ENCODE measurements at regions not wholly inside any gene's neighbourhood (a gene's known extent, or its start where the extent isn't known, plus 50 kb on each side); places are given as distances from the start of the nearest gene placed in this dataset.

- FAIRE-seq (no peak), DNase-seq (ENCODE audit: low read depth) (no peak)
These were observed 62.7 kb upstream of the NBL1 start for GRCh38 chr1:19581381-19581780.

GRCh38 chr1:19577561-19577960 lies 66.5 kb upstream of the NBL1 start:
- H3K4me2 ChIP-seq (ENCODE audit: low read length) = no peak overlapping the region
- no peak overlapping the region for H2AFZ ChIP-seq (ENCODE audit: low read depth, low read length)
- DNase-seq (ENCODE audit: low read depth) (no peak), FAIRE-seq (no peak)
- H3K4me1 ChIP-seq (ENCODE audit: insufficient read depth, low read length) = no peaks in the 10 kb centered on the region
- no peak overlapping the region for H3K9ac ChIP-seq (ENCODE audit: low read length)
- Mint-ChIP-seq H3K36me3 (ENCODE audit: low read depth, unreplicated experiment) (no peaks in the 10 kb centered on the region), H3K4me3 (ENCODE audit: unreplicated experiment) (no peak overlapping the region), H3K9me3 (ENCODE audit: unreplicated experiment) (no peaks in the 10 kb centered on the region), H3K4me1 (ENCODE audit: low read depth, unreplicated experiment) (no peaks in the 10 kb centered on the region), H3K27me3 (ENCODE audit: low read depth, unreplicated experiment) (peaks cover 38% of the 10 kb centered on the region), H3K27ac (ENCODE audit: unreplicated experiment) (no peak overlapping the region)
- H3K4me3 ChIP-seq (ENCODE audit: insufficient read depth, low read depth, low read length) = no peak overlapping the region
- H3K79me2 ChIP-seq (ENCODE audit: insufficient read depth, low read length) = no peaks in the 10 kb centered on the region
- H3K27ac ChIP-seq (ENCODE audit: low read depth, low read length) = no peak overlapping the region
- H4K20me1 ChIP-seq (ENCODE audit: insufficient read depth, low read length) = no peaks in the 10 kb centered on the region
- H3K9me3 ChIP-seq (ENCODE audit: insufficient read depth, low read depth, low read length) = no peaks in the 10 kb centered on the region
- no peak for TF ChIP-seq EZH2 (IDR thresholded peaks at IDR 0.05; ENCODE audit: insufficient read depth, low read length)
- no peak for TF ChIP-seq CTCF (IDR thresholded peaks at IDR 0.05; ENCODE audit: insufficient read depth, low read depth, low read length)
- H3K36me3 ChIP-seq (ENCODE audit: insufficient read depth, low read length) = no peaks in the 10 kb centered on the region
- H3K27me3 ChIP-seq (ENCODE audit: insufficient read depth, low read length) = peaks cover 4% of the 10 kb centered on the region

More at GRCh38 chr1:19581381-19581780, 62.7 kb upstream of the NBL1 start:
- H3K9ac ChIP-seq (ENCODE audit: low read length) = no peak overlapping the region
- Mint-ChIP-seq H3K4me3 (ENCODE audit: unreplicated experiment) (no peak overlapping the region), H3K27me3 (ENCODE audit: low read depth, unreplicated experiment) (peaks cover 29% of the 10 kb centered on the region), H3K36me3 (ENCODE audit: low read depth, unreplicated experiment) (no peaks in the 10 kb centered on the region), H3K27ac (ENCODE audit: unreplicated experiment) (no peak overlapping the region), H3K4me1 (ENCODE audit: low read depth, unreplicated experiment) (no peaks in the 10 kb centered on the region), H3K9me3 (ENCODE audit: unreplicated experiment) (no peaks in the 10 kb centered on the region)
- no peak overlapping the region for H3K4me3 ChIP-seq (ENCODE audit: insufficient read depth, low read depth, low read length)
- no peaks in the 10 kb centered on the region for H4K20me1 ChIP-seq (ENCODE audit: insufficient read depth, low read length)
- H3K4me1 ChIP-seq (ENCODE audit: insufficient read depth, low read length) = no peaks in the 10 kb centered on the region
- peaks cover 2% of the 10 kb centered on the region for H3K27me3 ChIP-seq (ENCODE audit: insufficient read depth, low read length)
- no peak overlapping the region for H3K4me2 ChIP-seq (ENCODE audit: low read length)
- TF ChIP-seq EZH2 (IDR thresholded peaks at IDR 0.05; ENCODE audit: insufficient read depth, low read length) (no peak), CTCF (IDR thresholded peaks at IDR 0.05; ENCODE audit: insufficient read depth, low read depth, low read length) (no peak)
- H3K36me3 ChIP-seq (ENCODE audit: insufficient read depth, low read length) = no peaks in the 10 kb centered on the region
- H3K27ac ChIP-seq (ENCODE audit: low read depth, low read length) = no peak overlapping the region
- H3K79me2 ChIP-seq (ENCODE audit: insufficient read depth, low read length) = no peaks in the 10 kb centered on the region
- no peak overlapping the region for H2AFZ ChIP-seq (ENCODE audit: low read depth, low read length)
- H3K9me3 ChIP-seq (ENCODE audit: insufficient read depth, low read depth, low read length) = no peaks in the 10 kb centered on the region

- no peaks in the 10 kb centered on the region for H3K4me1 Mint-ChIP-seq (ENCODE audit: low read depth, unreplicated experiment)
- Histone ChIP-seq H3K27me3 (ENCODE audit: insufficient read depth, low read length) (peaks cover 4% of the 10 kb centered on the region), H3K4me2 (ENCODE audit: low read length) (no peak overlapping the region), H3K4me3 (ENCODE audit: insufficient read depth, low read depth, low read length) (no peak overlapping the region), H3K9ac (ENCODE audit: low read length) (no peak overlapping the region), H3K9me3 (ENCODE audit: insufficient read depth, low read depth, low read length) (no peaks in the 10 kb centered on the region), H4K20me1 (ENCODE audit: insufficient read depth, low read length) (no peaks in the 10 kb centered on the region), H3K27ac (ENCODE audit: low read depth, low read length) (no peak overlapping the region), H3K36me3 (ENCODE audit: insufficient read depth, low read length) (no peaks in the 10 kb centered on the region), H3K4me1 (ENCODE audit: insufficient read depth, low read length) (no peaks in the 10 kb centered on the region), H3K79me2 (ENCODE audit: insufficient read depth, low read length) (no peaks in the 10 kb centered on the region), H2AFZ (ENCODE audit: low read depth, low read length) (no peak overlapping the region)
- H3K27me3 Mint-ChIP-seq (ENCODE audit: low read depth, unreplicated experiment) = peaks cover 39% of the 10 kb centered on the region
- no peak for TF ChIP-seq EZH2 (IDR thresholded peaks at IDR 0.05; ENCODE audit: insufficient read depth, low read length)
- TF ChIP-seq CTCF (IDR thresholded peaks at IDR 0.05; ENCODE audit: insufficient read depth, low read depth, low read length) = no peak
- H3K4me3 Mint-ChIP-seq (ENCODE audit: unreplicated experiment) = no peak overlapping the region
- FAIRE-seq (no peak), DNase-seq (ENCODE audit: low read depth) (no peak)
- no peaks in the 10 kb centered on the region for H3K36me3 Mint-ChIP-seq (ENCODE audit: low read depth, unreplicated experiment)
- H3K27ac Mint-ChIP-seq (ENCODE audit: unreplicated experiment) = no peak overlapping the region
- no peaks in the 10 kb centered on the region for H3K9me3 Mint-ChIP-seq (ENCODE audit: unreplicated experiment)
These were observed 67.1 kb upstream of the NBL1 start for GRCh38 chr1:19577036-19577435.
